Prostate gland (tissue), 2 donors: ENCODE measurements at regions not wholly inside any gene's neighbourhood (a gene's known extent, or its start where the extent isn't known, plus 50 kb on each side); places are given as distances from the start of the nearest gene placed in this dataset.

Experiments used
- DNase-seq: peaks from one replicate; pipeline ENCODE4 v3.0.0-alpha.2; 2019; ENCODE audit warnings: low spot score
- H3K27ac ChIP-seq, 2 donors: fragments of 200-600 bp; sonication (generic); 2 replicates each; pipeline ENCODE4 v1.5.1; 2017 to 2019
- H3K27me3 ChIP-seq: fragments of 200-600 bp; sonication (generic); replicated peaks from 2 replicates; pipeline ENCODE4 v1.5.1; 2019; ENCODE audit not compliant: insufficient read depth
- H3K36me3 ChIP-seq, 2 donors: fragments of 200-600 bp; sonication (generic); 1 replicate in 1 of 2; 2 replicates in 1 of 2; pipeline versions ENCODE4 v1.5.1 to v1.8.1; 2017 to 2019
- H3K4me1 ChIP-seq: fragments of 200-600 bp; sonication (generic); replicated peaks from 2 replicates; pipeline ENCODE4 v1.5.1; 2019
- H3K4me3 ChIP-seq, 2 donors: fragments of 200-600 bp; sonication (generic); 2 replicates each; pipeline ENCODE4 v1.5.1; 2017 to 2019
- H3K9me3 ChIP-seq: fragments of 200-600 bp; sonication (generic); 2 replicates; pipeline ENCODE4 v1.5.1; 2017
- CTCF ChIP-seq, 4 experiments: fragments of 200-600 bp in 2 of 4; fragments of 450-650 bp in 2 of 4; sonication (generic) in 2 of 4; IDR thresholded peaks; 1 replicate in 3 of 4; 2 replicates in 1 of 4; pipeline ENCODE4 v1.5.1; 2016 to 2019; ENCODE audit warnings: antibody characterized with exemption in 4 of 4, mild to moderate bottlenecking in 2 of 4, moderate library complexity in 2 of 4
- POLR2A ChIP-seq: fragments of 450-650 bp; IDR thresholded peaks from one replicate; pipeline ENCODE4 v1.6.1; 2016; ENCODE audit warnings: antibody characterized with exemption, mild to moderate bottlenecking
- POLR2AphosphoS5 ChIP-seq: sonication (generic); formaldehyde crosslinking; IDR thresholded peaks from one replicate; pipeline ENCODE4 v1.6.1; 2017; ENCODE audit warnings: antibody characterized with exemption
- WGBS: methylation state at CpG from one replicate; pipeline ENCODE4 v1.1.5; 2018; 5-methylcytosine and 5-hydroxymethylcytosine counted together
- intact Hi-C: fragments of 100-400 bp; cut with DNase I; formaldehyde crosslinking; loops from one replicate; pipeline ENCODE4 v1.14.2; 2022

DNA sequence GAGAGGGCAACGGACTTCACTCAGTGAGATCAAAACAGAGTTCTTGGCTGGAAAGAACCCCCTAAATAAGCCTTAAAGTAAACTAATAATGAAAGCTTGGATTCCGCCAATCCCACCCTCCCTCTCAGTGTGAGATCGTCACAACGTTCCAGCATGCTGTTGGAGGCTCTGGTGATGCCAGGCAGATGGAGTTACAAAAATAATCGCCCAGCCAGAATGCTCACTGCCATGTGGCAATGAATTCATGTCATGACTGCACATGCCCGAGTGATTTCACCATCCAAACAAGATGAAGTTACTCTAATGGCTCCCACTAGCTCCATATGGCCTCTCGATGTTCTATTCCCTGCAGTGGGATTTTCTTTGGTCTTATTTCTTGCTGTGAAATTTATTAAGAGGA is 248.0 kb downstream of the SPATA18 start:
- Histone ChIP-seq H3K4me3 (no peak overlapping the region), H3K4me1 (no peaks in the 10 kb centered on the region), H3K36me3 (no peaks in the 10 kb centered on the region), H3K27me3 (no peaks in the 10 kb centered on the region), H3K27ac (no peak overlapping the region), H3K9me3 (no peaks in the 10 kb centered on the region)
- 47% methylated on average over 7 of the region's 7 CpGs for WGBS
- TF ChIP-seq CTCF (IDR thresholded peaks at IDR 0.05) (no peak), POLR2AphosphoS5 (no peak), POLR2A (no peak)
- intact Hi-C loops, result no loop called here
- no peak for DNase-seq

GRCh38 chr4:52311464-52312125 is 260.5 kb downstream of the SPATA18 start:
- Histone ChIP-seq H3K4me1 (no peaks in the 10 kb centered on the region), H3K36me3 (no peaks in the 10 kb centered on the region), H3K9me3 (no peaks in the 10 kb centered on the region), H3K4me3 (no peak overlapping the region), H3K27me3 (no peaks in the 10 kb centered on the region), H3K27ac (no peak overlapping the region)
- WGBS, result 68% methylated on average over 2 of the region's 2 CpGs
- TF ChIP-seq POLR2AphosphoS5, result no peak
- TF ChIP-seq POLR2A, result no peak
- TF ChIP-seq CTCF (IDR thresholded peaks at IDR 0.05), result no peak
- DNase-seq, result no peak
- intact Hi-C loops, result no loop called here

- H3K27ac ChIP-seq, result no peak overlapping the region
- intact Hi-C loops, result no loop called here
- WGBS, result 40% methylated on average over 2 of the region's 2 CpGs
- no peak overlapping the region for H3K4me3 ChIP-seq
- H3K27me3 ChIP-seq, result no peaks in the 10 kb centered on the region
- no peak for TF ChIP-seq POLR2A
- TF ChIP-seq CTCF (IDR thresholded peaks at IDR 0.05), result no peak
- TF ChIP-seq POLR2AphosphoS5, result no peak
- H3K4me1 ChIP-seq, result no peaks in the 10 kb centered on the region
- H3K9me3 ChIP-seq, result no peaks in the 10 kb centered on the region
- no peaks in the 10 kb centered on the region for H3K36me3 ChIP-seq
- DNase-seq, result no peak
Observed at GRCh38 chr4:52312722-52313121, 261.6 kb downstream of the SPATA18 start.

- no peak for TF ChIP-seq POLR2AphosphoS5
- no peak for TF ChIP-seq CTCF (IDR thresholded peaks at IDR 0.05)
- no peak for TF ChIP-seq POLR2A
- H3K27ac ChIP-seq, result no peak overlapping the region
- no peaks in the 10 kb centered on the region for H3K4me1 ChIP-seq
- no peaks in the 10 kb centered on the region for H3K9me3 ChIP-seq
- 57% methylated on average over 3 of the region's 3 CpGs for WGBS
- H3K36me3 ChIP-seq, result no peaks in the 10 kb centered on the region
- DNase-seq, result no peak
- no peaks in the 10 kb centered on the region for H3K27me3 ChIP-seq
- intact Hi-C loops, result no loop called here
- no peak overlapping the region for H3K4me3 ChIP-seq
Observed at GRCh38 chr4:52317361-52317879, 266.3 kb downstream of the SPATA18 start.

GRCh38 chr4:52317981-52318380 is 266.9 kb downstream of the SPATA18 start:
- TF ChIP-seq CTCF (IDR thresholded peaks at IDR 0.05) (no peak), POLR2A (no peak), POLR2AphosphoS5 (no peak)
- Histone ChIP-seq H3K36me3 (no peaks in the 10 kb centered on the region), H3K9me3 (no peaks in the 10 kb centered on the region), H3K27me3 (no peaks in the 10 kb centered on the region), H3K4me3 (no peak overlapping the region), H3K27ac (no peak overlapping the region), H3K4me1 (no peaks in the 10 kb centered on the region)
- DNase-seq, result no peak
- intact Hi-C loops, result no loop called here
